Cardiac fibroblast (primary cell): ENCODE measurements at regions not wholly inside any gene's neighbourhood (a gene's known extent, or its start where the extent isn't known, plus 50 kb on each side); places are given as distances from the start of the nearest gene placed in this dataset.
"Not testable (repeated sequence)": the region's sequence is repeated elsewhere in the genome, so short reads cannot be mapped to it uniquely, and the experiment has no call there.

Experiments
- DNase-seq, 2 donors: peaks; one replicate each; pipeline versions ENCODE4 v3.0.0 to v3.0.0-alpha.2; 2010; ENCODE audit warnings: low read depth in 2 of 2
- H3K4me3 ChIP-seq, 2 donors: replicated peaks in 1 of 2; 1 replicate in 1 of 2; 2 replicates in 1 of 2; pipeline ENCODE4 v1.5.1; 2011; ENCODE audit warnings: low read depth in 2 of 2, low read length in 2 of 2, mild to moderate bottlenecking in 2 of 2, moderate library complexity in 1 of 2
- TF ChIP-seq, protein P1 (sequence below): IDR thresholded peaks from one replicate; pipeline ENCODE4 v1.5.1; 2011; ENCODE audit warnings: low read depth, mild to moderate bottlenecking, low read length, inconsistent platforms

DNA sequence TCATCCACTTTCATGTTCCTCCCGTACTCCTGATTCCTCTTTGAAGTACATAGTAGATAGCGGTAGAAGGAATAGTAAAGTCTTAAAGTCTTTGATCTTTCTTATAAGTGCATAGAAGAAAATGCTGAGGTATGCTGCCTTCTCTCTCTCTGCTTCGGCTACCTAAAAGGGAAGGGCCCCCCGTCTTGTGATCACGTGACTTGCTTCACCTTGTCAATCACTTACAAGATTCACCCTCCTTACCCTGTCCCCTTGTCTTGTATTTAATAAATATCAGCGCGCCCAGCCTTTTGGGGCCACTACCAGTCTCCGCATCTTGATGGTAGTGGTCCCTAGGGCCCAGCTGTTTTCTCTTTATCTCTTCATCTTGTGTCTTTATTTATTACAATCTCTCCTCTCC is 932.2 kb upstream of the FANCL start:
- no peak for DNase-seq
- H3K4me3 ChIP-seq = no peak overlapping the region
- TF ChIP-seq, protein P1, sequence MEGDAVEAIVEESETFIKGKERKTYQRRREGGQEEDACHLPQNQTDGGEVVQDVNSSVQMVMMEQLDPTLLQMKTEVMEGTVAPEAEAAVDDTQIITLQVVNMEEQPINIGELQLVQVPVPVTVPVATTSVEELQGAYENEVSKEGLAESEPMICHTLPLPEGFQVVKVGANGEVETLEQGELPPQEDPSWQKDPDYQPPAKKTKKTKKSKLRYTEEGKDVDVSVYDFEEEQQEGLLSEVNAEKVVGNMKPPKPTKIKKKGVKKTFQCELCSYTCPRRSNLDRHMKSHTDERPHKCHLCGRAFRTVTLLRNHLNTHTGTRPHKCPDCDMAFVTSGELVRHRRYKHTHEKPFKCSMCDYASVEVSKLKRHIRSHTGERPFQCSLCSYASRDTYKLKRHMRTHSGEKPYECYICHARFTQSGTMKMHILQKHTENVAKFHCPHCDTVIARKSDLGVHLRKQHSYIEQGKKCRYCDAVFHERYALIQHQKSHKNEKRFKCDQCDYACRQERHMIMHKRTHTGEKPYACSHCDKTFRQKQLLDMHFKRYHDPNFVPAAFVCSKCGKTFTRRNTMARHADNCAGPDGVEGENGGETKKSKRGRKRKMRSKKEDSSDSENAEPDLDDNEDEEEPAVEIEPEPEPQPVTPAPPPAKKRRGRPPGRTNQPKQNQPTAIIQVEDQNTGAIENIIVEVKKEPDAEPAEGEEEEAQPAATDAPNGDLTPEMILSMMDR = no peak

DNA sequence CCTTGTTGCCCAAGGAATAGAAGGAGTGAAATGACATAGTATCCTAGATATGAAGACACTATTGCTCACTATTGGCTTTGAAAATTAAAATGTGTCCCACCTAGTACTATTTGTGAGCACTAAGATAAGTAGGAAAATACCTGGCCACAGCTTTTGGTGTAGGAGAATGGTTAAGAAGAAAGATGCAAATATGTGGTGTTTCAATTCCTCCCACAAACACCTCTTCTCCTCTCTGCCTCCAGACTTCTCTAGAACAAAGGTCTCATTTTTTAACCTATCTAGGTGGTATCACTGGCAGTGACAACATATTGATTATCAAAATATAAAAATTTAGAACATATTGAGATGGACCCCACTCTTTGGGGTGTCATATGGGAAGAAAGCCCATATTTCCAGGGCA is 929.9 kb upstream of the FANCL start:
- no peak overlapping the region for H3K4me3 ChIP-seq
- TF ChIP-seq, protein P1 = no peak
- no peak for DNase-seq

DNA sequence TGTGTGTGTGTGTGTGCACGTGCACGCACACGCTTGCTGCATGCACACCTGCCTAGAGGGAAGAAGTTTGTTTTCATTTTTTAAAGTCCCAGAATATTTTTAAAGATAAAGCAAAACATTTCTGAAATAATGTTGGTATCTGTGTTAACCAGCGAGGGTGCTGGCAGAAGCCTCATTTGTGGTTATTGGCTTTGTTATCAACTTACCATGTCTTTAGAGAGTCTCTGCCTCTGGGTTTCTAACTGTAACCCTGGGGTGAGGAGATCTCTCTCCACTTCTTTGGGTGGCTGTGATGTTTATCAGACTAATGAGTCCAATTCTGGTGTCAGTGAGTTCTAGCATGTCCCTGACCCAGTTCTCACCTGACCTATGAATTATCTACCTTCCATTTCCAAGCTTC is 927.6 kb upstream of the FANCL start:
- DNase-seq = no peak
- no peak overlapping the region for H3K4me3 ChIP-seq
- TF ChIP-seq, protein P1 = no peak

DNA sequence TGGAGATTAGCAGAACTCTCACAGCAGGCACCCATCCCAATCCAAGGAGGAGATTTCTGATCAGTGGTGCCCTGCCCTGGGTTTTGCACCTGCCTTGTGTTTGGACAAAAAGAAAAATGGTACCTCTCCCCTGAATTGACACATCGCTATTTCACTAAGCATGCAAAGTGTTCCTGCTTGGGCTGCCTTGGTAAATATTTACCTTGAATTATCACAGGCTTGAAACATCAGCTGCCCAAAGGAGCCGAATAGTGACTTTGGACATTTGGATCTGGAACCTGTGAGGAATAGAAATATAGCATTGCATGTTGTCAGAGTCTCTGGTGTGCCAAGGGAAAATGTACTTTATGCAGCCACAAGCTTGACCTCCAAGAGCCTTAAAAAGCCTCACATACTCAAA is 926.4 kb upstream of the FANCL start:
- DNase-seq = no peak
- no peak overlapping the region for H3K4me3 ChIP-seq
- TF ChIP-seq, protein P1 = no peak

DNA sequence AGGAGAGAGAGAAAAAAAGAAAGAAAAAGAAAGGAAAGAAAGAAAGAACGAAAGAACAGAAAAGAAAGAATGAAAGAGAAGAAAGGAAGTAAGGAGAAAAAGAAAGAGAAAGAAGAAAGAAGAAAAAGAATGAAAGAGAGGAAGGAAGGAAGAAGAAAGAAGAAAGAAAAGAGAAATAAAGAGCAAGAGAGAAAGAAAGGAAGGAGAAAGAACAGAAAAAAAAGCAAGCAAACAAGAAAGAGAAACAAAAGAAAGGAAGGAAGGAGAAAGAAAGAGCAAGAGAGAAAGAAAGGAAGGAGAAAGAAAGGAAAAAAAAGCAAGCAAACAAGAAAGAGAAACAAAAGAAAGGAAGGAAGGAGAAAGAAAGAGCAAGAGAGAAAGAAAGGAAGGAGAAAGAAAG is 916.8 kb upstream of the FANCL start:
- DNase-seq, H3K4me3 ChIP-seq: not testable (repeated sequence)

DNA sequence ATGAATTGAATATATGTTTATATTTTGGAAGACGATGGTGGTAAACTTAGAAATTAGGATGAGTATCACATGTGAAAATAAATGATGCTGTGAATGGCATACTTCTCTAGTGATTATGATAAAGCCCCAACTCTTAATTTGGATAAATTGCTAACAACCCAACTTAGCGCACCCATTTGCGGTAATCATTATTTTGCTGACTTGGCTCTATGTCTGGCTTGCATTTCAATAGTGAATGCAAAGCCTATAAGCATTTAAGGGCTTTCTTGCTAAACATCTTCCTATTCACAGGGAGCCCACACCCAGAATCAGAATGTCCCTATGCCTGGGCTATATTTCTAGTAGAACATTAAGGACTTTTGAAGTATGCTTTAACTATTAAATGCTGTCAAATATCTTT is 910.7 kb upstream of the FANCL start:
- no peak overlapping the region for H3K4me3 ChIP-seq
- DNase-seq = no peak
- TF ChIP-seq, protein P1 = no peak

DNA sequence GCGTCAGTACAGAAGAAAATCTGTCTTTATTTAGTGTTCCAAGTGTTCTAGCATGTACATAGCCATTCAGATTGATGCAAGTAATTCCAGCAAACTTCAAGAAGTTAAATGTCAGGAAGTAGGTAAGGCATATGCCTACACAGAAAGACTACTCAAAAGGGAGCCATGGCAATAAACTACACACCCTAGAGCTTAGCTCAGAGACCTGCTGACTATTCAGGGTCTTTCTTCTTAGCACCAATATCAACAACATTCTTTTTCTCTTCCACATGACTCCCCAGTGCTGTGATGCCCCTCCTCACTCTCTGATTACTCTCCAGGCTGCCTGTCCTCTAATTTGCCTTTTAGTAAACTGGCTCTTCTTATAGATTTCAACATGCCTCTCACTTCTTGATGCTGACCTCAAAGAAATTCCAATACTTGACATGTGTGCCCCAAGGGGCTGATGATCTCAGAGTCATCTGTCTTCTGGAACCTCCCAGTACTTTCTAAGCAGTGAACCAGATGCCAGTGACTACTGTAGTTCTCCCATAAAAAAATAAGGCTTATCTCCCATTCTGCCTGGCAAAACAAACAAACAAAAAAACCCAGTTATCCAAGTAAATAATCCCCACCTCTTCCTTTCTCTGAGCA is 909.2 kb upstream of the FANCL start:
- TF ChIP-seq, protein P1 = no peak
- H3K4me3 ChIP-seq = no peak overlapping the region
- no peak for DNase-seq
